ENCODE measurements at regions not wholly inside any gene's neighbourhood (a gene's known extent, or its start where the extent isn't known, plus 50 kb on each side); places are given as distances from the start of the nearest gene placed in this dataset.

DNA sequence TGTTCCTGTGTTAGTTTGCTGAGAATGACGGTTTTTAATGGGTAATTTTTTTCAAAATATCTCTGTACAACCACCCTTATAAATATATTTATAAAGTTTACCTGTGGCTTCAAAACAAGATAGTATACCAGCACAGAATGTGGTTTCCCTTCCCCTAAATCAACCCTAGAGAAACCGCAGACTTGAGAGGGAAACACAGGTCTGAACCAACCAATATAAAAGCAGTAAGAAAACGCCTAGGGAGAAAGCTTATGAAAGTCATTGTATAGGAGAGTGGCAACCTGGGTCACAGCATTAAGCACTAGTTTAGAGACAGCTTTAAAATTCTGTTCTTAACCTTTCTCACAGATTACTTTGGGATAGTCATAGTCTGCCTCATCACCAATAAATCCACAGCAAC is 180.6 kb upstream of the LHX8 start (continued):
- TF ChIP-seq HES1 (IDR thresholded peaks at IDR 0.05; ENCODE audit: low read depth) (no peak), NR2C1 (IDR thresholded peaks at IDR 0.05) (no peak), NR2C1 (tag; IDR thresholded peaks at IDR 0.05) (no peak)

DNA sequence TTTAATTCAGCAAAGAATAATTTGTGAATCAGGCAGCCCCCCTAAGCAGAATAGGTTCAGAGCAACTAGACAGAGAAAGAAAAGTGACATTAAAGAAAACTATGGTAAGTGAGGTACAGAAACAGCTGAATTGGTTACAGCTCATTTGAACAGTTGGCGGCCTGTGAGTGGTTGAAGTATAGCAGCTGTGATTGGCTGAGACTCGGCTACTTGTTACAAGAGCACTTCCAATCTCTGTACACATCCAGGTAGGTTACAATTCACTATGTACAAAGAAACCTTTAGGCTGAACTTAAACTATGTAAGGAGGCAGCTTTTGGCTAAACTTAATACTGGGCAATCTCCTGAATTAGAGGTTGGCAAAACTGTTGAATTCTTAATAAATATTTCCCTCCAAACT is 171.1 kb upstream of the LHX8 start:
- TF ChIP-seq RBM22 (IDR thresholded peaks at IDR 0.05; ENCODE audit: low read depth, low read length, poor library complexity, severe bottlenecking) (no peak), SUPT5H (IDR thresholded peaks at IDR 0.05) (no peak), ZNF586 (CRISPR knock-in tag; conservative IDR thresholded peaks at IDR 0.05) (no peak), ZNF12 (CRISPR knock-in tag; IDR thresholded peaks at IDR 0.05) (no peak), ZNF551 (CRISPR knock-in tag; IDR thresholded peaks at IDR 0.05) (no peak), ZNF165 (CRISPR knock-in tag; IDR thresholded peaks at IDR 0.05; ENCODE audit: borderline replicate concordance) (no peak), NFATC3 (IDR thresholded peaks at IDR 0.05) (no peak), TRIM24 (IDR thresholded peaks at IDR 0.05) (no peak), POLR2B (IDR thresholded peaks at IDR 0.05; ENCODE audit: low read depth, partially characterized antibody) (no peak), NONO (IDR thresholded peaks at IDR 0.05; ENCODE audit: low read depth in 2 of 2, low read length in 1 of 2) (no peak), MXI1 (IDR thresholded peaks at IDR 0.05; ENCODE audit: low read depth, low read length) (no peak), CLOCK (CRISPR knock-in tag; IDR thresholded peaks at IDR 0.05; ENCODE audit: borderline replicate concordance) (no peak), RBFOX2 (IDR thresholded peaks at IDR 0.05; ENCODE audit: low read depth, low read length) (no peak)
- Histone ChIP-seq H3K27ac (ENCODE audit: extremely low read depth, low read depth, low read length) (no peak overlapping the region), H3K4me3 (no peak overlapping the region), H3K9me3 (replicated peaks; ENCODE audit: control insufficient read depth, insufficient read depth, low read depth, low read length) (no peaks in the 10 kb centered on the region; the same call in 1 of the 2 replicates), H3K9me1 (ENCODE audit: control insufficient read depth, insufficient read depth, low read length) (no peaks in the 10 kb centered on the region), H4K20me1 (replicated peaks; ENCODE audit: control insufficient read depth, insufficient read depth, low read length) (no peaks in the 10 kb centered on the region), H3K79me2 (ENCODE audit: control insufficient read depth, insufficient read depth, low read length) (no peaks in the 10 kb centered on the region), H3K36me3 (ENCODE audit: control insufficient read depth, insufficient read depth, low read length) (no peaks in the 10 kb centered on the region), H3K27me3 (ENCODE audit: control insufficient read depth in 2 of 2, insufficient read depth in 2 of 2, low read length in 2 of 2) (no peaks in the 10 kb centered on the region), H3K4me1 (replicated peaks in 1 of 2; ENCODE audit: control insufficient read depth in 2 of 2, insufficient read depth in 2 of 2, low read length in 2 of 2) (no peaks in the 10 kb centered on the region), H2AFZ (ENCODE audit: low read depth, low read length) (no peak overlapping the region), H3K9ac (ENCODE audit: insufficient read depth in 1 of 2, low read depth in 2 of 2, low read length in 2 of 2) (no peak overlapping the region), H3K4me2 (ENCODE audit: insufficient read depth, low read length) (no peak overlapping the region)
- intact Hi-C loops (cut with micrococcal nuclease) (no loop called here), in situ Hi-C loops (cut with MboI) (no loop called here)
- ATAC-seq (no peak), FAIRE-seq (no peak), DNase-seq (ENCODE audit: extremely low read depth in 1 of 4, low spot score in 3 of 4) (no peak)
- 0% methylated on average over 2 of the region's 2 CpGs for WGBS (ENCODE audit: insufficient coverage, low coverage, missing lambda C conversion rate)
- BruUV-seq (replicated peaks), result no TSS peak
- ChIA-PET POLR2A (no interaction called here), CTCF (ENCODE audit: low intra/inter-chr PET ratio) (no interaction called here)

Data from K562 (cell line).